Fibroblast of lung (primary cell): ENCODE measurements at regions not wholly inside any gene's neighbourhood (a gene's known extent, or its start where the extent isn't known, plus 50 kb on each side); places are given as distances from the start of the nearest gene placed in this dataset.

Experiments used
- EZH2 ChIP-seq: IDR thresholded peaks from 2 replicates; pipeline ENCODE4 v1.5.1; 2012; ENCODE audit warnings: low read length, control low read depth, mild to moderate bottlenecking; ENCODE audit errors: missing control alignments
- TF ChIP-seq, protein P1 (sequence below), 2 donors: IDR thresholded peaks in 1 of 2; conservative IDR thresholded peaks in 1 of 2; 1 replicate in 1 of 2; 2 replicates in 1 of 2; pipeline ENCODE4 v1.5.1; 2011 to 2012; ENCODE audit warnings: low read length in 2 of 2, control low read depth in 1 of 2, inconsistent platforms in 1 of 2, low read depth in 1 of 2, mild to moderate bottlenecking in 1 of 2

- TF ChIP-seq, protein P1, sequence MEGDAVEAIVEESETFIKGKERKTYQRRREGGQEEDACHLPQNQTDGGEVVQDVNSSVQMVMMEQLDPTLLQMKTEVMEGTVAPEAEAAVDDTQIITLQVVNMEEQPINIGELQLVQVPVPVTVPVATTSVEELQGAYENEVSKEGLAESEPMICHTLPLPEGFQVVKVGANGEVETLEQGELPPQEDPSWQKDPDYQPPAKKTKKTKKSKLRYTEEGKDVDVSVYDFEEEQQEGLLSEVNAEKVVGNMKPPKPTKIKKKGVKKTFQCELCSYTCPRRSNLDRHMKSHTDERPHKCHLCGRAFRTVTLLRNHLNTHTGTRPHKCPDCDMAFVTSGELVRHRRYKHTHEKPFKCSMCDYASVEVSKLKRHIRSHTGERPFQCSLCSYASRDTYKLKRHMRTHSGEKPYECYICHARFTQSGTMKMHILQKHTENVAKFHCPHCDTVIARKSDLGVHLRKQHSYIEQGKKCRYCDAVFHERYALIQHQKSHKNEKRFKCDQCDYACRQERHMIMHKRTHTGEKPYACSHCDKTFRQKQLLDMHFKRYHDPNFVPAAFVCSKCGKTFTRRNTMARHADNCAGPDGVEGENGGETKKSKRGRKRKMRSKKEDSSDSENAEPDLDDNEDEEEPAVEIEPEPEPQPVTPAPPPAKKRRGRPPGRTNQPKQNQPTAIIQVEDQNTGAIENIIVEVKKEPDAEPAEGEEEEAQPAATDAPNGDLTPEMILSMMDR (conservative IDR thresholded peaks at IDR 0.05 in 1 of 2, IDR thresholded peaks at IDR 0.05 in 1 of 2; ENCODE audit: low read depth in 1 of 2, low read length in 2 of 2) = no peak
- TF ChIP-seq EZH2 = no peak
Observed at GRCh38 chr15:75107908-75108838, 84.8 kb downstream of the PPCDC start.
